ENCODE measurements at regions not wholly inside any gene's neighbourhood (a gene's known extent, or its start where the extent isn't known, plus 50 kb on each side); places are given as distances from the start of the nearest gene placed in this dataset.

GRCh38 chr11:45470151-45470793 is 184.1 kb upstream of the SYT13 start:
- Histone ChIP-seq H3K79me1 (replicated peaks; ENCODE audit: low read length, poor library complexity, severe bottlenecking) (no peaks in the 10 kb centered on the region), H3K18ac (ENCODE audit: low read depth in 1 of 2, low read length in 2 of 2) (no peak overlapping the region)
- WGBS, result 79% methylated on average over 6 of the region's 8 CpGs

GRCh38 chr11:45468267-45468856 is 182.2 kb upstream of the SYT13 start:
- Histone ChIP-seq H3K9ac (ENCODE audit: low read length) (no peak overlapping the region), H3K4ac (ENCODE audit: low read depth in 1 of 2, low read length in 2 of 2) (peak overlapping the region; percentile 41 to 48), H3K18ac (ENCODE audit: low read depth in 1 of 2, low read length in 2 of 2) (peak overlapping the region; percentile 89 to 95), H3K79me1 (replicated peaks; ENCODE audit: low read length, poor library complexity, severe bottlenecking) (no peaks in the 10 kb centered on the region), H4K91ac (ENCODE audit: low read length) (peak overlapping the region; percentile 93), H2BK120ac (ENCODE audit: low read depth, low read length) (peak overlapping the region; percentile 64), H4K8ac (ENCODE audit: low read length) (peak overlapping the region; percentile 99), H3K4me2 (ENCODE audit: low read length, poor library complexity, severe bottlenecking) (no peak overlapping the region), H2BK5ac (ENCODE audit: low read depth, low read length, poor library complexity, severe bottlenecking) (no peak overlapping the region), H2AFZ (ENCODE audit: low read depth, low read length) (peak overlapping the region; percentile 60), H3K4me1 (ENCODE audit: control insufficient read depth, insufficient read depth, low read depth, low read length) (peaks cover 20% of the 10 kb centered on the region), H3K27ac (ENCODE audit: low read length, poor library complexity, severe bottlenecking) (peak overlapping the region; percentile 9), H3K23ac (ENCODE audit: low read length in 2 of 2) (no peak overlapping the region), H3K36me3 (ENCODE audit: control insufficient read depth in 1 of 2, insufficient read depth in 2 of 2, low read depth in 1 of 2, low read length in 2 of 2) (no peaks in the 10 kb centered on the region), H3K27me3 (ENCODE audit: control insufficient read depth in 1 of 2, insufficient read depth in 1 of 2, low read length in 2 of 2) (peaks cover 3 to 35% of the 10 kb centered on the region in 2 experiments), H2BK15ac (ENCODE audit: low read depth, poor library complexity, severe bottlenecking) (peak overlapping the region; percentile 26), H3K9me3 (ENCODE audit: control insufficient read depth, low read length) (no peaks in the 10 kb centered on the region), H3K4me3 (ENCODE audit: insufficient read depth in 1 of 2, low read depth in 1 of 2, low read length in 2 of 2) (no peak overlapping the region), H3K14ac (ENCODE audit: low read length in 2 of 2) (peak overlapping the region in 1 of 2 experiments; percentile 29), H2AK5ac (ENCODE audit: low read length, severe bottlenecking) (no peak overlapping the region), H2BK12ac (ENCODE audit: low read length in 2 of 2) (peak overlapping the region in 1 of 2 experiments; percentile 25)
- DNase-seq, result peak; percentile 68
- 18% methylated on average over 7 of the region's 7 CpGs for WGBS

More at GRCh38 chr11:45470151-45470793, 184.1 kb upstream of the SYT13 start:
- H2BK5ac ChIP-seq (ENCODE audit: low read depth, low read length, poor library complexity, severe bottlenecking), result no peak overlapping the region
- no peak overlapping the region for H2BK15ac ChIP-seq (ENCODE audit: low read depth, poor library complexity, severe bottlenecking)
- no peak overlapping the region for H3K23ac ChIP-seq (ENCODE audit: low read length in 2 of 2)
- no peak overlapping the region for H4K8ac ChIP-seq (ENCODE audit: low read length)
- no peak overlapping the region for H3K4me3 ChIP-seq (ENCODE audit: insufficient read depth in 1 of 2, low read depth in 1 of 2, low read length in 2 of 2)
- no peak overlapping the region for H2BK12ac ChIP-seq (ENCODE audit: low read length in 2 of 2)
- H3K14ac ChIP-seq (ENCODE audit: low read length in 2 of 2), result no peak overlapping the region
- H3K27ac ChIP-seq (ENCODE audit: low read length, poor library complexity, severe bottlenecking), result no peak overlapping the region
- peaks cover 21% of the 10 kb centered on the region for H3K4me1 ChIP-seq (ENCODE audit: control insufficient read depth, insufficient read depth, low read depth, low read length)
- no peak overlapping the region for H2BK120ac ChIP-seq (ENCODE audit: low read depth, low read length)
- DNase-seq, result peak; percentile 16
- no peak overlapping the region for H3K4ac ChIP-seq (ENCODE audit: low read depth in 1 of 2, low read length in 2 of 2)
- peaks cover 3 to 33% of the 10 kb centered on the region in 2 experiments for H3K27me3 ChIP-seq (ENCODE audit: control insufficient read depth in 1 of 2, insufficient read depth in 1 of 2, low read length in 2 of 2)
- no peak overlapping the region for H3K4me2 ChIP-seq (ENCODE audit: low read length, poor library complexity, severe bottlenecking)
- H4K91ac ChIP-seq (ENCODE audit: low read length), result no peak overlapping the region
- H3K9me3 ChIP-seq (ENCODE audit: control insufficient read depth, low read length), result no peaks in the 10 kb centered on the region
- no peak overlapping the region for H2AK5ac ChIP-seq (ENCODE audit: low read length, severe bottlenecking)
- no peak overlapping the region for H3K9ac ChIP-seq (ENCODE audit: low read length)
- no peak overlapping the region for H2AFZ ChIP-seq (ENCODE audit: low read depth, low read length)
- H3K36me3 ChIP-seq (ENCODE audit: control insufficient read depth in 1 of 2, insufficient read depth in 2 of 2, low read depth in 1 of 2, low read length in 2 of 2), result no peaks in the 10 kb centered on the region

GRCh38 chr11:45463541-45463940 is 177.4 kb upstream of the SYT13 start:
- 86% methylated on average over 4 of the region's 4 CpGs for WGBS
- Histone ChIP-seq H3K9ac (ENCODE audit: low read length) (no peak overlapping the region), H2BK5ac (ENCODE audit: low read depth, low read length, poor library complexity, severe bottlenecking) (no peak overlapping the region), H3K4me1 (ENCODE audit: control insufficient read depth, insufficient read depth, low read depth, low read length) (peaks cover 11% of the 10 kb centered on the region), H2BK12ac (ENCODE audit: low read length in 2 of 2) (no peak overlapping the region), H2AFZ (ENCODE audit: low read depth, low read length) (no peak overlapping the region), H3K27me3 (ENCODE audit: control insufficient read depth in 1 of 2, insufficient read depth in 1 of 2, low read length in 2 of 2) (peaks cover 11 to 56% of the 10 kb centered on the region in 2 experiments), H4K8ac (ENCODE audit: low read length) (no peak overlapping the region), H3K18ac (ENCODE audit: low read depth in 1 of 2, low read length in 2 of 2) (no peak overlapping the region), H3K4ac (ENCODE audit: low read depth in 1 of 2, low read length in 2 of 2) (no peak overlapping the region), H3K4me3 (ENCODE audit: insufficient read depth in 1 of 2, low read depth in 1 of 2, low read length in 2 of 2) (no peak overlapping the region), H3K27ac (ENCODE audit: low read length, poor library complexity, severe bottlenecking) (no peak overlapping the region), H2BK15ac (ENCODE audit: low read depth, poor library complexity, severe bottlenecking) (no peak overlapping the region), H3K36me3 (ENCODE audit: control insufficient read depth in 1 of 2, insufficient read depth in 2 of 2, low read depth in 1 of 2, low read length in 2 of 2) (no peaks in the 10 kb centered on the region), H2AK5ac (ENCODE audit: low read length, severe bottlenecking) (no peak overlapping the region), H2BK120ac (ENCODE audit: low read depth, low read length) (no peak overlapping the region), H3K4me2 (ENCODE audit: low read length, poor library complexity, severe bottlenecking) (no peak overlapping the region), H3K79me1 (replicated peaks; ENCODE audit: low read length, poor library complexity, severe bottlenecking) (no peaks in the 10 kb centered on the region), H3K23ac (ENCODE audit: low read length in 2 of 2) (no peak overlapping the region), H4K91ac (ENCODE audit: low read length) (no peak overlapping the region), H3K14ac (ENCODE audit: low read length in 2 of 2) (no peak overlapping the region), H3K9me3 (ENCODE audit: control insufficient read depth, low read length) (no peaks in the 10 kb centered on the region)
- no peak for DNase-seq

- Histone ChIP-seq H3K27me3 (ENCODE audit: control insufficient read depth in 1 of 2, insufficient read depth in 1 of 2, low read length in 2 of 2) (peaks cover 11 to 56% of the 10 kb centered on the region in 2 experiments), H3K4me3 (ENCODE audit: insufficient read depth in 1 of 2, low read depth in 1 of 2, low read length in 2 of 2) (no peak overlapping the region), H3K79me1 (replicated peaks; ENCODE audit: low read length, poor library complexity, severe bottlenecking) (no peaks in the 10 kb centered on the region), H4K8ac (ENCODE audit: low read length) (no peak overlapping the region), H3K18ac (ENCODE audit: low read depth in 1 of 2, low read length in 2 of 2) (no peak overlapping the region), H2AK5ac (ENCODE audit: low read length, severe bottlenecking) (no peak overlapping the region), H3K27ac (ENCODE audit: low read length, poor library complexity, severe bottlenecking) (no peak overlapping the region), H4K91ac (ENCODE audit: low read length) (no peak overlapping the region), H3K9ac (ENCODE audit: low read length) (no peak overlapping the region), H3K4me2 (ENCODE audit: low read length, poor library complexity, severe bottlenecking) (no peak overlapping the region), H3K4ac (ENCODE audit: low read depth in 1 of 2, low read length in 2 of 2) (no peak overlapping the region), H2BK5ac (ENCODE audit: low read depth, low read length, poor library complexity, severe bottlenecking) (no peak overlapping the region), H2BK12ac (ENCODE audit: low read length in 2 of 2) (no peak overlapping the region), H2AFZ (ENCODE audit: low read depth, low read length) (no peak overlapping the region), H3K14ac (ENCODE audit: low read length in 2 of 2) (no peak overlapping the region), H2BK120ac (ENCODE audit: low read depth, low read length) (no peak overlapping the region), H3K36me3 (ENCODE audit: control insufficient read depth in 1 of 2, insufficient read depth in 2 of 2, low read depth in 1 of 2, low read length in 2 of 2) (no peaks in the 10 kb centered on the region), H3K9me3 (ENCODE audit: control insufficient read depth, low read length) (no peaks in the 10 kb centered on the region), H3K23ac (ENCODE audit: low read length in 2 of 2) (no peak overlapping the region), H2BK15ac (ENCODE audit: low read depth, poor library complexity, severe bottlenecking) (no peak overlapping the region), H3K4me1 (ENCODE audit: control insufficient read depth, insufficient read depth, low read depth, low read length) (peaks cover 4% of the 10 kb centered on the region)
- WGBS, result 70% methylated on average over 1 of the region's 2 CpGs
- DNase-seq, result no peak
Observed at GRCh38 chr11:45461514-45461913, 175.4 kb upstream of the SYT13 start.
